HepG2 (cell line): ENCODE measurements at regions not wholly inside any gene's neighbourhood (a gene's known extent, or its start where the extent isn't known, plus 50 kb on each side); places are given as distances from the start of the nearest gene placed in this dataset.

Experiments used
- ATAC-seq: fragments of 200-7000 bp; cut with Tn5 transposase; 3 replicates; pipeline ENCODE4 v1.9.1; 2020; ENCODE audit warnings: mild to moderate bottlenecking, moderate library complexity
- BruUV-seq: library from RNA; stranded (reverse); fragments of 400-500 nt; replicated peaks from 2 replicates; lab custom pipeline; 2021; lab: Mats Ljungman, UMichigan
- CTCF ChIA-PET: fragments of 300-600 bp; formaldehyde crosslinking; extraction: SDS; loops from one replicate; lab custom pipeline; 2021; ENCODE audit warnings: low total read pairs, inconsistent platforms, low intra/inter-chr PET ratio; lab: Yijun Ruan, JAX
- POLR2A ChIA-PET: fragments of 350-600 bp; sonication (Branson Sonifier 250); formaldehyde crosslinking; loops from one replicate; lab custom pipeline; 2020; ENCODE audit warnings: antibody characterized with exemption, inconsistent platforms; lab: Yijun Ruan, JAX
- DNase-seq: peaks from one replicate; pipeline ENCODE4 v3.0.0-alpha.2; 2015; ENCODE audit warnings: low spot score
- FAIRE-seq: peaks from 3 replicates; lab custom pipeline; 2011; peaks lifted over from hg19 to GRCh38; lab: Jason Lieb, UNC
- H2AFZ ChIP-seq: one replicate; pipeline ENCODE4 v1.6.1; 2011; ENCODE audit warnings: low read length, inconsistent platforms
- H3K27ac ChIP-seq: fragments of 300-600 bp; 3 replicates; pipeline ENCODE4 v1.8.0; 2011; ENCODE audit warnings: mixed run types, mild to moderate bottlenecking, mixed read lengths, low read length, inconsistent platforms; ENCODE audit not compliant: insufficient read depth; ENCODE audit errors: extremely low read length
- H3K27me3 ChIP-seq, 2 experiments: fragments of 200-600 bp in 1 of 2; 2 replicates in 1 of 2; 3 replicates in 1 of 2; pipeline versions ENCODE4 v1.6.0 to v1.8.0; 2011; ENCODE audit warnings: low read length in 2 of 2, mild to moderate bottlenecking in 2 of 2, moderate library complexity in 2 of 2, inconsistent platforms in 1 of 2; ENCODE audit not compliant: insufficient read depth in 2 of 2, control insufficient read depth in 1 of 2
- H3K36me3 ChIP-seq, 2 experiments: fragments of 200-600 bp in 1 of 2; replicated peaks in 1 of 2; 2 replicates in 1 of 2; 3 replicates in 1 of 2; pipeline versions ENCODE4 v1.5.1 to v1.8.0; 2011; ENCODE audit warnings: low read length in 2 of 2, inconsistent platforms in 1 of 2; ENCODE audit not compliant: insufficient read depth in 2 of 2, control insufficient read depth in 1 of 2
- H3K4me1 ChIP-seq: 2 replicates; pipeline ENCODE4 v1.5.1; 2012; ENCODE audit warnings: low read length, inconsistent platforms; ENCODE audit not compliant: insufficient read depth
- H3K4me2 ChIP-seq: 2 replicates; pipeline ENCODE4 v1.6.0; 2011; ENCODE audit warnings: low read depth, low read length, inconsistent platforms
- H3K4me3 ChIP-seq, 3 experiments: fragments of 200-600 bp in 1 of 3; sonication (generic), shearing (Covaris generic) in 1 of 3; replicated peaks in 1 of 3; 2 replicates each; pipeline ENCODE4 v1.5.1; 2011 to 2016; ENCODE audit warnings: low read length in 3 of 3, inconsistent platforms in 2 of 3, low read depth in 2 of 3, mild to moderate bottlenecking in 2 of 3, control low read depth in 1 of 3, mixed read lengths in 1 of 3; ENCODE audit not compliant: insufficient read depth in 1 of 3
- H3K79me2 ChIP-seq: one replicate; pipeline ENCODE4 v1.6.1; 2011; ENCODE audit warnings: low read length, inconsistent platforms; ENCODE audit not compliant: insufficient read depth
- H3K9ac ChIP-seq: 2 replicates; pipeline ENCODE4 v1.6.0; 2011; ENCODE audit warnings: mild to moderate bottlenecking, low read depth, low read length, inconsistent platforms; ENCODE audit not compliant: insufficient read depth
- H3K9me3 ChIP-seq: 2 replicates; pipeline ENCODE4 v1.5.1; 2012; ENCODE audit warnings: mild to moderate bottlenecking, low read length
- H4K20me1 ChIP-seq: 2 replicates; pipeline ENCODE4 v1.6.0; 2011; ENCODE audit warnings: inconsistent platforms, mild to moderate bottlenecking, low read length, moderate library complexity; ENCODE audit not compliant: insufficient read depth
- HMGXB3 ChIP-seq: sonication (generic); formaldehyde crosslinking; IDR thresholded peaks from 2 replicates; pipeline ENCODE4 v1.4.0; 2020; ENCODE audit warnings: missing genetic modification reagents, borderline replicate concordance
- KDM6A ChIP-seq: IDR thresholded peaks from 2 replicates; pipeline ENCODE4 v1.6.1; 2016; ENCODE audit warnings: low read depth
- MXI1 ChIP-seq: IDR thresholded peaks from 3 replicates; pipeline ENCODE4 v1.6.1; 2012; ENCODE audit warnings: low read depth, low read length, inconsistent platforms, borderline replicate concordance
- POLR2AphosphoS5 ChIP-seq: IDR thresholded peaks from 2 replicates; pipeline ENCODE4 v1.6.1; 2012; ENCODE audit warnings: low read depth, low read length
- ZNF136 ChIP-seq: sonication (generic); formaldehyde crosslinking; IDR thresholded peaks from 2 replicates; pipeline ENCODE4 v1.8.1; 2022; ENCODE audit warnings: low read depth, mild to moderate bottlenecking, moderate library complexity, missing genetic modification reagents
- ZNF878 ChIP-seq: sonication (generic); formaldehyde crosslinking; IDR thresholded peaks from 2 replicates; pipeline ENCODE4 v1.8.1; 2023; ENCODE audit warnings: mild to moderate bottlenecking, missing genetic modification reagents, moderate library complexity
- WGBS: methylation state at CpG from one replicate; pipeline ENCODE4 v1.1.6; 2017; ENCODE audit warnings: low lambda C conversion rate; 5-methylcytosine and 5-hydroxymethylcytosine counted together
- in situ Hi-C: cut with HindIII; loops from 2 replicates; pipeline ENCODE4 v1.10.0; 2017; ENCODE audit warnings: low pct_unique_long_range_greater_than_20kb; ENCODE audit not compliant: extremely low pct_ligation_motif_present
- intact Hi-C: fragments of 100-400 bp; cut with micrococcal nuclease; formaldehyde crosslinking; loops from one replicate; pipeline ENCODE4 v1.10.0; 2022; ENCODE audit not compliant: unreplicated experiment

- Histone ChIP-seq H3K36me3 (no peaks in the 10 kb centered on the region), H3K27me3 (no peaks in the 10 kb centered on the region), H3K9me3 (0 out of 2 replicates have a peak, but pooled peaks cover under 1% of the 10 kb centered on the region), H3K4me3 (no peak overlapping the region), H3K79me2 (no peaks in the 10 kb centered on the region), H3K4me2 (no peak overlapping the region), H2AFZ (no peak overlapping the region), H4K20me1 (no peaks in the 10 kb centered on the region), H3K9ac (no peak overlapping the region), H3K27ac (no peak overlapping the region), H3K4me1 (no peaks in the 10 kb centered on the region)
- no peak for FAIRE-seq
- in situ Hi-C loops (no loop called here), intact Hi-C loops (no loop called here)
- CTCF ChIA-PET = no interaction called here
- TF ChIP-seq ZNF878 (CRISPR knock-in tag) = no peak
- TF ChIP-seq POLR2AphosphoS5 = no peak
- no peak for TF ChIP-seq KDM6A (CRISPR knock-in tag)
- TF ChIP-seq MXI1 = no peak
- no peak for TF ChIP-seq ZNF136 (CRISPR knock-in tag)
- TF ChIP-seq HMGXB3 = no peak
- 64% methylated on average over 2 of the region's 2 CpGs for WGBS
- no TSS peak for BruUV-seq
- no peak for DNase-seq
- no peak for ATAC-seq
- POLR2A ChIA-PET = no interaction called here
Measured at GRCh38 chr10:18735711-18736110, 76.5 kb downstream of the ARL5B start.
